Esophagus muscularis mucosa (tissue), 4 donors: ENCODE measurements at regions not wholly inside any gene's neighbourhood (a gene's known extent, or its start where the extent isn't known, plus 50 kb on each side); places are given as distances from the start of the nearest gene placed in this dataset.

Experiments
- EP300 ChIP-seq: sonication (generic); formaldehyde crosslinking; IDR thresholded peaks from one replicate; pipeline ENCODE4 v1.6.1; 2017; ENCODE audit warnings: antibody characterized with exemption
- POLR2AphosphoS5 ChIP-seq, 2 donors: sonication (generic); formaldehyde crosslinking; IDR thresholded peaks; one replicate each; pipeline ENCODE4 v1.6.1; 2017; ENCODE audit warnings: antibody characterized with exemption in 2 of 2
- TF ChIP-seq, protein P1 (sequence below), 3 experiments: fragments of 200-600 bp in 2 of 3; fragments of 450-650 bp in 1 of 3; sonication (generic) in 2 of 3; IDR thresholded peaks; one replicate each; pipeline ENCODE4 v1.5.1; 2017 to 2019; ENCODE audit warnings: antibody characterized with exemption in 3 of 3, mild to moderate bottlenecking in 2 of 3, moderate library complexity in 1 of 3

DNA sequence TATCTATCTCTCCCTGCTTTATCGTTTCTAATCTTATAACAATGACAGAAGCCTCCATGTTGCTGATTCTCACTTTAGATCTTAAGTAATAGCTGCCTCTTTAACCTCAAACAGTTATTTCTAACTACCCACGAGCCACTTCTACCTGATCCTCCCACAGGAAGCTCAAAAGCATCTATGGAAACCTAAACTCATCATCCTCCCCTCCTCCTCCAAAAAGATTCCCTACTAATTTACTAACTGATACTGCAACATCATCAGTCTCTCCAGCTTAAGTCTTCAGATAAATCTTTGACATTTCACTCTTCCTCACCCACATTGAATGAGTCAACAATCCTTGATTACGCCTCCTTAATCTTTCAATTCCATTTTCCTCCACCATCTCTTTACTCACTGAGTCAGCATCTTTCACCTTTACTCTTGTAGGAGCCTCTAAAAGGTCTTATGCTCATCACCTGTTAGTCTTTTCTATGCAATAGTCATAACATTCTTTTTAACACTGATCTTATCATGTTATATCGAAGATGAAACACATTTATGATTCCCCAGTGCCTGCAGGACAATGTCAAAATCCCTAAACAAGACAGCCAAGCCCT lies 526.7 kb upstream of the CDH4 start:
- TF ChIP-seq EP300 (no peak), POLR2AphosphoS5 (IDR thresholded peaks at IDR 0.05) (no peak)
- TF ChIP-seq, protein P1, sequence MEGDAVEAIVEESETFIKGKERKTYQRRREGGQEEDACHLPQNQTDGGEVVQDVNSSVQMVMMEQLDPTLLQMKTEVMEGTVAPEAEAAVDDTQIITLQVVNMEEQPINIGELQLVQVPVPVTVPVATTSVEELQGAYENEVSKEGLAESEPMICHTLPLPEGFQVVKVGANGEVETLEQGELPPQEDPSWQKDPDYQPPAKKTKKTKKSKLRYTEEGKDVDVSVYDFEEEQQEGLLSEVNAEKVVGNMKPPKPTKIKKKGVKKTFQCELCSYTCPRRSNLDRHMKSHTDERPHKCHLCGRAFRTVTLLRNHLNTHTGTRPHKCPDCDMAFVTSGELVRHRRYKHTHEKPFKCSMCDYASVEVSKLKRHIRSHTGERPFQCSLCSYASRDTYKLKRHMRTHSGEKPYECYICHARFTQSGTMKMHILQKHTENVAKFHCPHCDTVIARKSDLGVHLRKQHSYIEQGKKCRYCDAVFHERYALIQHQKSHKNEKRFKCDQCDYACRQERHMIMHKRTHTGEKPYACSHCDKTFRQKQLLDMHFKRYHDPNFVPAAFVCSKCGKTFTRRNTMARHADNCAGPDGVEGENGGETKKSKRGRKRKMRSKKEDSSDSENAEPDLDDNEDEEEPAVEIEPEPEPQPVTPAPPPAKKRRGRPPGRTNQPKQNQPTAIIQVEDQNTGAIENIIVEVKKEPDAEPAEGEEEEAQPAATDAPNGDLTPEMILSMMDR (IDR thresholded peaks at IDR 0.05) = no peak
